Stomach (tissue), 8 donors: ENCODE measurements at regions not wholly inside any gene's neighbourhood (a gene's known extent, or its start where the extent isn't known, plus 50 kb on each side); places are given as distances from the start of the nearest gene placed in this dataset.

Experiments
- DNase-seq, 2 donors: peaks; one replicate each; pipeline versions ENCODE4 v3.0.0 to v3.0.0-alpha.2; 2013 to 2019
- H3K27ac ChIP-seq, 5 donors: fragments of 200-600 bp in 4 of 5; sonication (generic) in 4 of 5; one replicate each; pipeline ENCODE4 v1.5.1; 2013 to 2019; ENCODE audit warnings: mild to moderate bottlenecking in 1 of 5, moderate library complexity in 1 of 5
- H3K27me3 ChIP-seq, 3 donors: fragments of 200-600 bp; sonication (generic); one replicate each; pipeline ENCODE4 v1.5.1; 2017 to 2019; ENCODE audit warnings: mixed run types in 1 of 3
- H3K36me3 ChIP-seq, 4 donors: fragments of 200-600 bp; sonication (generic); 1 replicate in 3 of 4; 2 replicates in 1 of 4; pipeline ENCODE4 v1.5.1; 2016 to 2019
- H3K4me1 ChIP-seq, 4 donors: fragments of 200-600 bp; sonication (generic); one replicate each; pipeline ENCODE4 v1.5.1; 2016 to 2019
- H3K4me3 ChIP-seq, 4 donors: fragments of 200-600 bp; sonication (generic) in 3 of 4; one replicate each; pipeline ENCODE4 v1.5.1; 2016 to 2019; ENCODE audit warnings: mild to moderate bottlenecking in 1 of 4
- H3K9me3 ChIP-seq, 4 donors: fragments of 200-600 bp; sonication (generic); one replicate each; pipeline ENCODE4 v1.5.1; 2016 to 2019
- CTCF ChIP-seq, 7 experiments: fragments of 450-650 bp in 4 of 7; fragments of 200-600 bp in 3 of 7; sonication (generic) in 3 of 7; IDR thresholded peaks; one replicate each; pipeline ENCODE4 v1.5.1; 2016 to 2019; ENCODE audit warnings: antibody characterized with exemption in 7 of 7, control low read depth in 2 of 7, mild to moderate bottlenecking in 1 of 7
- EP300 ChIP-seq: sonication (generic); formaldehyde crosslinking; IDR thresholded peaks from one replicate; pipeline ENCODE4 v1.6.1; 2017; ENCODE audit warnings: antibody characterized with exemption
- POLR2A ChIP-seq, 4 donors: fragments of 450-650 bp; IDR thresholded peaks; one replicate each; pipeline ENCODE4 v1.6.1; 2016; ENCODE audit warnings: antibody characterized with exemption in 4 of 4, control low read depth in 2 of 4, mild to moderate bottlenecking in 1 of 4, moderate library complexity in 1 of 4
- POLR2AphosphoS5 ChIP-seq, 3 donors: sonication (generic); formaldehyde crosslinking; IDR thresholded peaks; one replicate each; pipeline ENCODE4 v1.6.1; 2016; ENCODE audit warnings: antibody characterized with exemption in 3 of 3
- WGBS, 5 donors: extraction: QIAGEN DNeasy Blood & Tissue Kit in 3 of 5; methylation state at CpG; one replicate each; pipeline versions ENCODE4 v1.1.5 to v1.1.7; 2013 to 2018; 5-methylcytosine and 5-hydroxymethylcytosine counted together
- intact Hi-C: fragments of 100-400 bp; cut with DNase I; formaldehyde crosslinking; loops from one replicate; pipeline ENCODE4 v1.15.1; 2023; ENCODE audit warnings: low total_unique reads
- donor health status: healthy with polysubstance abuse.
- donor health status: Bipolar disorder and iron deficiency.
- donor health status: healthy.

GRCh38 chr9:104987743-104988142, 59.8 kb upstream of the ABCA1 start:
- Histone ChIP-seq H3K36me3 (no peaks in the 10 kb centered on the region), H3K27me3 (no peaks in the 10 kb centered on the region), H3K4me1 (peaks cover 22 to 54% (median 42%) of the 10 kb centered on the region in 4 donors), H3K9me3 (no peaks in the 10 kb centered on the region), H3K4me3 (no peak overlapping the region), H3K27ac (no peak overlapping the region)
- no peak for TF ChIP-seq EP300
- no peak for TF ChIP-seq CTCF (IDR thresholded peaks at IDR 0.05)
- no peak for TF ChIP-seq POLR2A (IDR thresholded peaks at IDR 0.05)
- no peak for TF ChIP-seq POLR2AphosphoS5 (IDR thresholded peaks at IDR 0.05)
- intact Hi-C loops: no loop called here
- no peak for DNase-seq
- 87 to 96% (median 94%) methylated on average over 1 of the region's 1 CpG for WGBS, 5 donors

- no peak for DNase-seq
- 82 to 98% (median 94%) methylated on average over 2 of the region's 2 CpGs for WGBS, 5 donors
- Histone ChIP-seq H3K27me3 (no peaks in the 10 kb centered on the region), H3K4me1 (peaks cover 29 to 54% (median 42%) of the 10 kb centered on the region in 4 donors), H3K27ac (no peak overlapping the region), H3K4me3 (no peak overlapping the region), H3K9me3 (no peaks in the 10 kb centered on the region), H3K36me3 (no peaks in the 10 kb centered on the region)
- intact Hi-C loops: no loop called here
- TF ChIP-seq CTCF (IDR thresholded peaks at IDR 0.05): no peak
- TF ChIP-seq EP300: no peak
- no peak for TF ChIP-seq POLR2AphosphoS5 (IDR thresholded peaks at IDR 0.05)
- TF ChIP-seq POLR2A (IDR thresholded peaks at IDR 0.05): no peak
These were observed 60.6 kb upstream of the ABCA1 start for GRCh38 chr9:104988539-104988938.

GRCh38 chr9:104991144-104991953, 63.4 kb upstream of the ABCA1 start:
- intact Hi-C loops: loop anchor here (5.0 to 10.0 kb wide), 2 partner anchors 64 to 73 kb away; partner anchors contain the start of gene ABCA1
- Histone ChIP-seq H3K27me3 (no peaks in the 10 kb centered on the region), H3K27ac (peak overlapping the region; percentile 92 to 97 (median 93)), H3K4me1 (peaks cover 35 to 48% (median 42%) of the 10 kb centered on the region in 4 donors), H3K9me3 (no peaks in the 10 kb centered on the region), H3K4me3 (peak overlapping the region; percentile 54 to 71 (median 56)), H3K36me3 (no peaks in the 10 kb centered on the region)
- 0 to 1% (median 1%) methylated on average over 49 to 63 of the region's 63 CpGs for WGBS, 5 donors
- TF ChIP-seq POLR2AphosphoS5 (IDR thresholded peaks at IDR 0.05): peak; percentile 66 to 80 (median 75)
- TF ChIP-seq CTCF (IDR thresholded peaks at IDR 0.05): no peak
- TF ChIP-seq EP300: peak; percentile 24
- no peak for TF ChIP-seq POLR2A (IDR thresholded peaks at IDR 0.05)
- DNase-seq: peak; percentile 94 to 95

- Histone ChIP-seq H3K36me3 (no peaks in the 10 kb centered on the region), H3K4me3 (no peak overlapping the region), H3K27me3 (no peaks in the 10 kb centered on the region), H3K4me1 (peaks cover 35 to 48% (median 42%) of the 10 kb centered on the region in 4 donors), H3K9me3 (no peaks in the 10 kb centered on the region), H3K27ac (peak overlapping the region; percentile 3 to 97 (median 93))
- 36 to 56% (median 43%) methylated on average over 5 of the region's 5 CpGs for WGBS, 5 donors
- intact Hi-C loops: loop anchor here (5.0 to 10.0 kb wide), 2 partner anchors 65 to 72 kb away; partner anchors contain the start of gene ABCA1
- TF ChIP-seq CTCF (IDR thresholded peaks at IDR 0.05) (no peak), POLR2A (IDR thresholded peaks at IDR 0.05) (no peak), EP300 (no peak), POLR2AphosphoS5 (IDR thresholded peaks at IDR 0.05) (no peak)
- DNase-seq: peak in 1 of 2 donors; percentile 45
These were observed 64.7 kb upstream of the ABCA1 start for GRCh38 chr9:104992659-104993058.
